ENCODE measurements at regions not wholly inside any gene's neighbourhood (a gene's known extent, or its start where the extent isn't known, plus 50 kb on each side); places are given as distances from the start of the nearest gene placed in this dataset.

- H3K79me2 ChIP-seq (ENCODE audit: control insufficient read depth in 1 of 2, insufficient read depth in 2 of 2, low read length in 2 of 2) = no peaks in the 10 kb centered on the region
- H3K23me2 ChIP-seq (ENCODE audit: low read depth, low read length) = no peaks in the 10 kb centered on the region
- H3K79me1 ChIP-seq (ENCODE audit: low read depth, low read length) = no peaks in the 10 kb centered on the region
- no peak overlapping the region for H3K4me2 ChIP-seq (ENCODE audit: insufficient read depth in 1 of 2, low read depth in 2 of 2, low read length in 2 of 2)
- H4K8ac ChIP-seq (ENCODE audit: extremely low read depth, insufficient read depth, low read length) = no peak overlapping the region
- no peak overlapping the region for H3K14ac ChIP-seq (ENCODE audit: insufficient read length)
- no peak overlapping the region for H4K91ac ChIP-seq (replicated peaks; ENCODE audit: insufficient read length, low read length)
- no peak overlapping the region for H2BK5ac ChIP-seq (ENCODE audit: low read depth, low read length)
- no peaks in the 10 kb centered on the region for H3K4me1 ChIP-seq (replicated peaks in 1 of 4; ENCODE audit: control insufficient read depth in 3 of 4, insufficient read depth in 4 of 4, low read length in 3 of 4)
- H3K9me3 ChIP-seq (ENCODE audit: insufficient read depth in 2 of 2, low read depth in 1 of 2, low read length in 1 of 2) = no peaks in the 10 kb centered on the region
- no peak overlapping the region for H3K9ac ChIP-seq (replicated peaks in 1 of 4; ENCODE audit: extremely low read depth in 1 of 4, low read depth in 3 of 4, low read length in 3 of 4)
- ChIA-PET POLR2A (ENCODE audit: partially characterized antibody) (no interaction called here), CTCF (ENCODE audit: partially characterized antibody) (no interaction called here)
- TF ChIP-seq BCL11A (IDR thresholded peaks at IDR 0.05; ENCODE audit: low read depth in 2 of 2, low read length in 2 of 2) = no peak
- TF ChIP-seq BRCA1 (IDR thresholded peaks at IDR 0.05; ENCODE audit: low read depth, low read length) = no peak
- no peak for TF ChIP-seq TEAD4 (IDR thresholded peaks at IDR 0.05; ENCODE audit: low read depth, low read length)
- no peak for TF ChIP-seq MAFK (IDR thresholded peaks at IDR 0.05; ENCODE audit: low read depth, low read length)
- TF ChIP-seq SP4 (IDR thresholded peaks at IDR 0.05; ENCODE audit: low read length) = no peak
- no peak for TF ChIP-seq SIX5 (IDR thresholded peaks at IDR 0.05; ENCODE audit: low read depth, low read length)
- no peak for TF ChIP-seq SP1 (IDR thresholded peaks at IDR 0.05; ENCODE audit: low read depth, low read length)
- no peak for TF ChIP-seq KDM1A (IDR thresholded peaks at IDR 0.05; ENCODE audit: borderline replicate concordance, low read length)
- TF ChIP-seq CBX8 (IDR thresholded peaks at IDR 0.05; ENCODE audit: borderline replicate concordance, low read depth, low read length) = no peak
- no peaks in the 10 kb centered on the region for H3K27me3 ChIP-seq (replicated peaks in 1 of 4; ENCODE audit: control insufficient read depth in 3 of 4, extremely low read depth in 1 of 4, insufficient read depth in 3 of 4, low read length in 3 of 4)
- H2BK15ac ChIP-seq (ENCODE audit: low read length) = no peak overlapping the region
- H3K36me3 ChIP-seq (ENCODE audit: control insufficient read depth in 2 of 4, insufficient read depth in 4 of 4, low read length in 3 of 4) = no peaks in the 10 kb centered on the region
- no peak overlapping the region for H2AK5ac ChIP-seq (ENCODE audit: low read depth, low read length)
- H4K20me1 ChIP-seq (replicated peaks in 1 of 2; ENCODE audit: control insufficient read depth in 1 of 2, insufficient read depth in 2 of 2, low read length in 2 of 2) = no peaks in the 10 kb centered on the region
- H2BK12ac ChIP-seq (ENCODE audit: low read depth, low read length) = no peak overlapping the region
- DNase-seq (ENCODE audit: low read depth in 1 of 2, low spot score in 2 of 2) (no peak), FAIRE-seq (no peak)
- H3K23ac ChIP-seq (ENCODE audit: insufficient read length) = no peak overlapping the region
- 87% methylated on average over 3 of the region's 3 CpGs; no CpG with 5 or more reads in 1 of the 2 experiments for WGBS, 2 experiments (ENCODE audit: extremely low coverage in 1 of 2, insufficient coverage in 1 of 2, insufficient read length in 1 of 2, insufficient replicate concordance in 2 of 2, low coverage in 1 of 2, low lambda C conversion rate in 2 of 2, missing lambda C conversion rate in 1 of 2)
- H2BK20ac ChIP-seq (ENCODE audit: low read length) = no peak overlapping the region
- H2AFZ ChIP-seq (ENCODE audit: low read length) = no peak overlapping the region
- H4K5ac ChIP-seq (ENCODE audit: insufficient read length, low read depth, low read length) = no peak overlapping the region
- no peak overlapping the region for H3K56ac ChIP-seq (replicated peaks; ENCODE audit: insufficient read length, low read depth, low read length)
- H3K4me3 ChIP-seq (ENCODE audit: extremely low read depth in 1 of 4, insufficient read depth in 2 of 4, low read depth in 3 of 4, low read length in 4 of 4) = no peak overlapping the region
- no peak overlapping the region for H3K4ac ChIP-seq (replicated peaks; ENCODE audit: insufficient read length, low read depth, low read length)
- no peak overlapping the region for H2BK120ac ChIP-seq (replicated peaks; ENCODE audit: low read depth, low read length)
- no peak overlapping the region for H3K27ac ChIP-seq (ENCODE audit: low read depth, low read length)
- H3K18ac ChIP-seq (ENCODE audit: extremely low read depth, low read length) = no peak overlapping the region
Observed at GRCh38 chr7:52283335-52283734, 752.1 kb upstream of the POM121L12 start.

All from H1 (cell line).